ENCODE measurements at regions not wholly inside any gene's neighbourhood (a gene's known extent, or its start where the extent isn't known, plus 50 kb on each side); places are given as distances from the start of the nearest gene placed in this dataset.

DNA sequence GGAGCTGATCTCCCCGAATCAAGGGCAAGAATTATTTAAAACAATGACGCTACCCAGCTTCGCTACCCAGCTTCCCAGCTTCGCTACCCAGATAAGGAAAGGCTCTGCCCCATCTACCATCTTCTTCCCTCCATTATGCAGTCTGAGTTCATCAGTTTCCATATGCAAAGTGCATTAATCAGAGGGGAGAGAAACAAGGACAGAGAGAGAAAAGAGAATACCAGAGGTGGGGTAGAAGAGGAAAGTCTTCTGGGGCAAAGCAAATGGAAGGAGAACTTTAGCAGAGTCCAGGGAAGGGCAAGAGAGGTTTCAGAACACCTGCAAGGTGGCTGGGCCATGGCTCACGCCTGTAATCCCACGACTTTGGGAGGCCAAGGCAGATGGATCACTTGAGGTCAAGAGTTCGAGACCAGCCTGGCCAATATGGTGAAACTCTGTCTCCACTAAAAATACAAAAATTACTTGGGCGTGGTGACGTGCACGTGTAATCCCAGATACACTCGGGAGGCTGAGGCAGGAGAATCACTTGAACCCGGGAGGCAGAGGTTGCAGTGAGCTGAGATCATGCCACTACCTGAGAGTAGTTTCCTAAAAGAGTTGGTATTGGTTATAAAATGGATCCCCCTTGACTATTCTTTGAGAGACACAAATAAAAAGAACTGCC, 70.4 kb upstream of the SPATA12 start:
- no peaks in the 10 kb centered on the region for H3K36me3 ChIP-seq (ENCODE audit: insufficient read depth, low read length)
- H3K9me2 ChIP-seq (replicated peaks; ENCODE audit: low read depth, low read length), result no peaks in the 10 kb centered on the region
- H3K4me3 ChIP-seq (ENCODE audit: low read length, poor library complexity, severe bottlenecking), result no peak overlapping the region
- no peaks in the 10 kb centered on the region for H4K20me1 ChIP-seq (ENCODE audit: insufficient read depth, low read length, poor library complexity, severe bottlenecking)
- H3K4me2 ChIP-seq (ENCODE audit: low read depth, low read length, poor library complexity, severe bottlenecking), result no peak overlapping the region
- H3K9ac ChIP-seq (ENCODE audit: low read depth, low read length, poor library complexity, severe bottlenecking), result no peak overlapping the region
- H3K79me2 ChIP-seq (ENCODE audit: insufficient read depth, low read length), result no peaks in the 10 kb centered on the region
- H3K27me3 ChIP-seq (ENCODE audit: insufficient read depth, low read length, poor library complexity, severe bottlenecking), result no peaks in the 10 kb centered on the region
- H3F3A ChIP-seq (ENCODE audit: low read depth), result no peaks in the 10 kb centered on the region
- TF ChIP-seq EZH2phosphoT487 (IDR thresholded peaks at IDR 0.05; ENCODE audit: borderline replicate concordance), result no peak
- TF ChIP-seq, protein P1, sequence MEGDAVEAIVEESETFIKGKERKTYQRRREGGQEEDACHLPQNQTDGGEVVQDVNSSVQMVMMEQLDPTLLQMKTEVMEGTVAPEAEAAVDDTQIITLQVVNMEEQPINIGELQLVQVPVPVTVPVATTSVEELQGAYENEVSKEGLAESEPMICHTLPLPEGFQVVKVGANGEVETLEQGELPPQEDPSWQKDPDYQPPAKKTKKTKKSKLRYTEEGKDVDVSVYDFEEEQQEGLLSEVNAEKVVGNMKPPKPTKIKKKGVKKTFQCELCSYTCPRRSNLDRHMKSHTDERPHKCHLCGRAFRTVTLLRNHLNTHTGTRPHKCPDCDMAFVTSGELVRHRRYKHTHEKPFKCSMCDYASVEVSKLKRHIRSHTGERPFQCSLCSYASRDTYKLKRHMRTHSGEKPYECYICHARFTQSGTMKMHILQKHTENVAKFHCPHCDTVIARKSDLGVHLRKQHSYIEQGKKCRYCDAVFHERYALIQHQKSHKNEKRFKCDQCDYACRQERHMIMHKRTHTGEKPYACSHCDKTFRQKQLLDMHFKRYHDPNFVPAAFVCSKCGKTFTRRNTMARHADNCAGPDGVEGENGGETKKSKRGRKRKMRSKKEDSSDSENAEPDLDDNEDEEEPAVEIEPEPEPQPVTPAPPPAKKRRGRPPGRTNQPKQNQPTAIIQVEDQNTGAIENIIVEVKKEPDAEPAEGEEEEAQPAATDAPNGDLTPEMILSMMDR (conservative IDR thresholded peaks at IDR 0.05; ENCODE audit: low read length), result no peak
- peaks cover 6% of the 10 kb centered on the region for H3K4me1 ChIP-seq (ENCODE audit: insufficient read depth, low read length, poor library complexity, severe bottlenecking)
- no peaks in the 10 kb centered on the region for H3K9me3 ChIP-seq (ENCODE audit: insufficient read depth, low read depth, low read length)
- peak overlapping the region; percentile 30; the same call in 1 of the 2 replicates for H2AFZ ChIP-seq (ENCODE audit: low read length)

DNA sequence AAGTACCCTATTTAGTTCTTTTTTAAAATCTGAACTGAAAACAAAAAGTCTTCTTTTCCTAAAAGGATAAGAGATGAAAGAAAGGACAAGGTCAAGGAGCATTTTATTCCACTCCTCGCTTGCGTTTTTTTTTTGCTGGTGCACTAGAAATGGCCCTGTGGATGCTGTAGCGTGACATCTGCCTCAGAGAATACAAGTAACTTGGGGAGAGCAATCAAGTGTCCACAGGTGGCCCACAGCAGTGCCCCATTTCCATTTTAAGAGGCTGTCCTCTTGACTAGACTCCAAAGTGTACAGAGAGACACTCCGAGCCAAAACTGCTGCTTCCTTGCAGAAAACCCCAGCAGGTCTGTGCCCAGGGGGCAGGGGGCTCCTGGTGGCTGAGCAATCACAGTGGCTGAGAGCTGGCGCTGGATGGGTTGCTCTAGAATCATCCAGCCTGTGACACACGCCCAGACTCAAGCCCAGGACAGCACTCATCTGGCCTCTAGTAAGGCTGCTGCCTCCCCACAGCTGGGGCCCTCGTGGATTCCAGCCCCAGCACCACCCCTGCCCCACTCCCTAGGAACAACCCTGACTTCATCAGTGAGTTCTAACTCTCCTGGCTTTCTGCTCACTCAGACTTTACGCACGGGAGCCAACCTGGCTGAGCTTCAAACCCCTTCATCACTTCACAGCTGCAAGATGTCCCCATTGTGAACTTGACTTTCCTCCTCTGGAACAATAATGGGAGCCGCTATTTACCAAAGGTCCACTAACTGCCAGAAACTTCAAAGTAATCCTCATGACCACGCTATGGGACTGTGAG, 71.1 kb upstream of the SPATA12 start:
- peak overlapping the region; percentile 30; the same call in 1 of the 2 replicates for H2AFZ ChIP-seq (ENCODE audit: low read length)
- no peaks in the 10 kb centered on the region for H3K9me3 ChIP-seq (ENCODE audit: insufficient read depth, low read depth, low read length)
- H3K9me2 ChIP-seq (replicated peaks; ENCODE audit: low read depth, low read length), result no peaks in the 10 kb centered on the region
- H4K20me1 ChIP-seq (ENCODE audit: insufficient read depth, low read length, poor library complexity, severe bottlenecking), result no peaks in the 10 kb centered on the region
- H3K9ac ChIP-seq (ENCODE audit: low read depth, low read length, poor library complexity, severe bottlenecking), result no peak overlapping the region
- H3K4me1 ChIP-seq (ENCODE audit: insufficient read depth, low read length, poor library complexity, severe bottlenecking), result peaks cover 6% of the 10 kb centered on the region
- TF ChIP-seq, protein P1 (conservative IDR thresholded peaks at IDR 0.05; ENCODE audit: low read length), result no peak; the same call in 1 of the 2 replicates
- no peaks in the 10 kb centered on the region for H3K79me2 ChIP-seq (ENCODE audit: insufficient read depth, low read length)
- H3K27me3 ChIP-seq (ENCODE audit: insufficient read depth, low read length, poor library complexity, severe bottlenecking), result no peaks in the 10 kb centered on the region
- H3K4me3 ChIP-seq (ENCODE audit: low read length, poor library complexity, severe bottlenecking), result no peak overlapping the region
- no peaks in the 10 kb centered on the region for H3K36me3 ChIP-seq (ENCODE audit: insufficient read depth, low read length)
- H3K4me2 ChIP-seq (ENCODE audit: low read depth, low read length, poor library complexity, severe bottlenecking), result no peak overlapping the region
- no peaks in the 10 kb centered on the region for H3F3A ChIP-seq (ENCODE audit: low read depth)

DNA sequence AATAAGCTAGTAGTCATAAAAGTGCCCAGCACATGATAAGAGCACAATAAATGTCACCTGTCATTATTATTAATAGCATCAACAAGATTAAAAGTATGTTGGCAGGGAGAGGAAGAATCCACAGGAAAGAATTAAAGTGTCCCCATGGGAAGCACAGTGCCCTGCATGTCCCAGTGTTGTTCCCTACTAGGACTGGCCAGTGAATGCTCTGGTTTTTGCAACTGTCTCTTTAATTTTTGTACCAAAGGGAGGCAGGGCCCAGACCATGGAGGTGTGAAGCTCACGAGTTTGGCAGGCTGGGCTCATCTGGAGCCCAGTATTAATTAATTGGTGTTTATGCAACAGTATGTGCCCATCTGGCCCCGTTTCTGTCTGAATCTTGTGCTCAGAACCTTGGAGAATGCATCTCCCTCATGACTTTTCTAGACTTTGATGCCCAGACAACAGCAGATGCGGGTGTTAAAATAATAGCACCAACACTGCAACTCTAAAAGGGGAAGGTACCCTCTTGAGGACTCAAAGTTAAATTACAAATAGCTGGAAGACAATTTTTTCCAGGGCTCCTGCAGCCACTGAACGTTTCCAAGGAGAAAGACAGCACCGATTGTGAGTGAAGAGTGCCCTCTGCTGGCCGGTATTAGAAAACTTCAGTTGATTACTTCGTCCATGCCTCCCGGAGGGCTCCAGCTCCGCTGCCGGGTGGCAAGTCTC, 71.9 kb upstream of the SPATA12 start:
- Histone ChIP-seq H3K9me3 (ENCODE audit: insufficient read depth, low read depth, low read length) (no peaks in the 10 kb centered on the region), H2AFZ (ENCODE audit: low read length) (peak overlapping the region; percentile 50; the same call in 1 of the 2 replicates)
- no peak for TF ChIP-seq EZH2phosphoT487 (IDR thresholded peaks at IDR 0.05; ENCODE audit: borderline replicate concordance)
- TF ChIP-seq, protein P1 (conservative IDR thresholded peaks at IDR 0.05; ENCODE audit: low read length), result peak; percentile 96

More for the DNA sequence above, 71.9 kb upstream of the SPATA12 start:
- Histone ChIP-seq H3K4me3 (ENCODE audit: low read length, poor library complexity, severe bottlenecking) (no peak overlapping the region), H3K4me1 (ENCODE audit: insufficient read depth, low read length, poor library complexity, severe bottlenecking) (peaks cover 6% of the 10 kb centered on the region), H3K79me2 (ENCODE audit: insufficient read depth, low read length) (no peaks in the 10 kb centered on the region), H3K27me3 (ENCODE audit: insufficient read depth, low read length, poor library complexity, severe bottlenecking) (no peaks in the 10 kb centered on the region), H4K20me1 (ENCODE audit: insufficient read depth, low read length, poor library complexity, severe bottlenecking) (no peaks in the 10 kb centered on the region), H3F3A (ENCODE audit: low read depth) (no peaks in the 10 kb centered on the region), H3K4me2 (ENCODE audit: low read depth, low read length, poor library complexity, severe bottlenecking) (no peak overlapping the region), H3K9me2 (replicated peaks; ENCODE audit: low read depth, low read length) (no peaks in the 10 kb centered on the region), H3K36me3 (ENCODE audit: insufficient read depth, low read length) (no peaks in the 10 kb centered on the region), H3K9ac (ENCODE audit: low read depth, low read length, poor library complexity, severe bottlenecking) (no peak overlapping the region)
